Hepatic stellate cell (primary cell): ENCODE measurements at regions not wholly inside any gene's neighbourhood (a gene's known extent, or its start where the extent isn't known, plus 50 kb on each side); places are given as distances from the start of the nearest gene placed in this dataset.
"Not testable (repeated sequence)": the region's sequence is repeated elsewhere in the genome, so short reads cannot be mapped to it uniquely, and the experiment has no call there.

Source experiments
- DNase-seq: peaks from one replicate; pipeline ENCODE4 v3.0.0; 2011; ENCODE audit warnings: low spot score

GRCh38 chr14:53743371-53743770, 213.3 kb downstream of the BMP4 start:
- DNase-seq = no peak

- DNase-seq = no peak
Measured at GRCh38 chr14:53742233-53742620, 214.4 kb downstream of the BMP4 start.

- no peak for DNase-seq
Measured at GRCh38 chr14:53741479-53742232, 215.0 kb downstream of the BMP4 start.

GRCh38 chr14:53740570-53740969, 216.1 kb downstream of the BMP4 start:
- DNase-seq = no peak

GRCh38 chr14:53735916-53736315, 220.7 kb downstream of the BMP4 start:
- no peak for DNase-seq

- no peak for DNase-seq
Measured at GRCh38 chr14:53723221-53723620, 233.4 kb downstream of the BMP4 start.

- DNase-seq = no peak
Measured at GRCh38 chr14:53719536-53719935, 237.1 kb downstream of the BMP4 start.

- no peak for DNase-seq
Measured at GRCh38 chr14:53716578-53716977, 240.0 kb downstream of the BMP4 start.

GRCh38 chr14:53715193-53715721, 241.4 kb downstream of the BMP4 start:
- peak; percentile 1 for DNase-seq

- DNase-seq = no peak
Measured at GRCh38 chr14:53714495-53715192, 242.0 kb downstream of the BMP4 start.

- DNase-seq = not testable (repeated sequence)
Measured at GRCh38 chr14:53712901-53713300, 243.7 kb downstream of the BMP4 start.

GRCh38 chr14:53711205-53711604, 245.4 kb downstream of the BMP4 start:
- no peak for DNase-seq

- no peak for DNase-seq
Measured at GRCh38 chr14:53710615-53711014, 246.0 kb downstream of the BMP4 start.

- no peak for DNase-seq
Measured at GRCh38 chr14:53709381-53709780, 247.2 kb downstream of the BMP4 start.

- no peak for DNase-seq
Measured at GRCh38 chr14:53703457-53703856, 253.2 kb downstream of the BMP4 start.

GRCh38 chr14:53701108-53701875, 255.3 kb downstream of the BMP4 start:
- no peak for DNase-seq

- no peak for DNase-seq
Measured at GRCh38 chr14:53696217-53696965, 260.2 kb downstream of the BMP4 start.

- DNase-seq = no peak
Measured at GRCh38 chr14:53695692-53696214, 260.9 kb downstream of the BMP4 start.

- DNase-seq = no peak
Measured at GRCh38 chr14:53692885-53693284, 263.7 kb downstream of the BMP4 start.

- DNase-seq = no peak
Measured at GRCh38 chr14:53692451-53692850, 264.2 kb downstream of the BMP4 start.

- DNase-seq = no peak
Measured at GRCh38 chr14:53683229-53683628, 273.4 kb downstream of the BMP4 start.

GRCh38 chr14:53672526-53672925, 284.1 kb downstream of the BMP4 start:
- no peak for DNase-seq
